WTC11 (cell line): ENCODE measurements at regions not wholly inside any gene's neighbourhood (a gene's known extent, or its start where the extent isn't known, plus 50 kb on each side); places are given as distances from the start of the nearest gene placed in this dataset.

ENCODE experiments used
- ATF1 ChIP-seq: sonication (generic); formaldehyde crosslinking; IDR thresholded peaks from 2 replicates; pipeline ENCODE4 v1.8.1; 2023; ENCODE audit warnings: mild to moderate bottlenecking, moderate library complexity, missing genetic modification reagents
- CTCF ChIP-seq: fragments of 200-600 bp; IDR thresholded peaks from 2 replicates; pipeline ENCODE4 v1.8.0; 2022; ENCODE audit warnings: antibody characterized with exemption
- FOXP1 ChIP-seq: sonication (generic); formaldehyde crosslinking; IDR thresholded peaks from 2 replicates; pipeline ENCODE4 v1.8.0; 2022; ENCODE audit warnings: missing genetic modification reagents, mild to moderate bottlenecking, moderate library complexity, borderline replicate concordance
- MAX ChIP-seq: sonication (generic); formaldehyde crosslinking; IDR thresholded peaks from 2 replicates; pipeline ENCODE4 v1.8.0; 2022; ENCODE audit warnings: mild to moderate bottlenecking, missing genetic modification reagents
- NR2C2 ChIP-seq: sonication (generic); formaldehyde crosslinking; IDR thresholded peaks from 2 replicates; pipeline ENCODE4 v1.8.0; 2022; ENCODE audit warnings: mild to moderate bottlenecking, missing genetic modification reagents
- OVOL2 ChIP-seq: fragments of 250-450 bp; sonication (Bioruptor Pico); IDR thresholded peaks from 2 replicates; pipeline ENCODE4 v1.9.0; 2021; ENCODE audit warnings: mild to moderate bottlenecking, borderline replicate concordance
- TEAD1 ChIP-seq: sonication (generic); formaldehyde crosslinking; IDR thresholded peaks from 2 replicates; pipeline ENCODE4 v1.8.0; 2022; ENCODE audit warnings: mild to moderate bottlenecking, missing genetic modification reagents
- TP53 ChIP-seq: sonication (generic); formaldehyde crosslinking; IDR thresholded peaks from 2 replicates; pipeline ENCODE4 v1.8.1; 2023; ENCODE audit warnings: mild to moderate bottlenecking, missing genetic modification reagents
- ZBTB43 ChIP-seq: sonication (generic); formaldehyde crosslinking; IDR thresholded peaks from 2 replicates; pipeline ENCODE4 v1.8.1; 2023; ENCODE audit warnings: mild to moderate bottlenecking, missing genetic modification reagents
- ZNF396 ChIP-seq: fragments of 250-450 bp; sonication (Bioruptor Pico); IDR thresholded peaks from 2 replicates; pipeline ENCODE4 v1.8.0; 2021; ENCODE audit warnings: mild to moderate bottlenecking, moderate library complexity, borderline replicate concordance
- TF ChIP-seq, protein P1 (sequence below): sonication (generic); formaldehyde crosslinking; IDR thresholded peaks from 2 replicates; pipeline ENCODE4 v1.8.1; 2022; ENCODE audit warnings: low read depth, mild to moderate bottlenecking, moderate library complexity, missing genetic modification reagents, borderline replicate concordance

GRCh38 chr12:29043069-29043468, 106.0 kb upstream of the FAR2 start:
- no peak for TF ChIP-seq MAX (CRISPR knock-in tag)
- no peak for TF ChIP-seq OVOL2 (CRISPR knock-in tag)
- TF ChIP-seq FOXP1 = no peak
- no peak for TF ChIP-seq NR2C2 (CRISPR knock-in tag)
- no peak for TF ChIP-seq TEAD1 (CRISPR knock-in tag)
- TF ChIP-seq CTCF = no peak
- no peak for TF ChIP-seq ZNF396 (CRISPR knock-in tag)
- no peak for TF ChIP-seq ZBTB43
- no peak for TF ChIP-seq TP53 (CRISPR knock-in tag)
- TF ChIP-seq ATF1 (CRISPR knock-in tag) = no peak
- TF ChIP-seq, protein P1, sequence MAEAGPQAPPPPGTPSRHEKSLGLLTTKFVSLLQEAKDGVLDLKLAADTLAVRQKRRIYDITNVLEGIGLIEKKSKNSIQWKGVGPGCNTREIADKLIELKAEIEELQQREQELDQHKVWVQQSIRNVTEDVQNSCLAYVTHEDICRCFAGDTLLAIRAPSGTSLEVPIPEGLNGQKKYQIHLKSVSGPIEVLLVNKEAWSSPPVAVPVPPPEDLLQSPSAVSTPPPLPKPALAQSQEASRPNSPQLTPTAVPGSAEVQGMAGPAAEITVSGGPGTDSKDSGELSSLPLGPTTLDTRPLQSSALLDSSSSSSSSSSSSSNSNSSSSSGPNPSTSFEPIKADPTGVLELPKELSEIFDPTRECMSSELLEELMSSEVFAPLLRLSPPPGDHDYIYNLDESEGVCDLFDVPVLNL (CRISPR knock-in tag) = no peak
